Mucosa of stomach (tissue), 1 donor: ENCODE measurements at regions not wholly inside any gene's neighbourhood (a gene's known extent, or its start where the extent isn't known, plus 50 kb on each side); places are given as distances from the start of the nearest gene placed in this dataset.

ENCODE experiments used
- H3K27me3 ChIP-seq: one replicate; pipeline ENCODE4 v1.7.0; 2013; ENCODE audit warnings: mild to moderate bottlenecking, low read length; ENCODE audit not compliant: control insufficient read depth, insufficient read depth
- H3K36me3 ChIP-seq: one replicate; pipeline ENCODE4 v1.7.0; 2013; ENCODE audit warnings: low read length; ENCODE audit not compliant: control insufficient read depth, insufficient read depth
- H3K4me1 ChIP-seq: one replicate; pipeline ENCODE4 v1.7.0; 2013; ENCODE audit warnings: mild to moderate bottlenecking, low read length; ENCODE audit not compliant: control insufficient read depth, insufficient read depth
- H3K4me3 ChIP-seq: one replicate; pipeline ENCODE4 v1.7.0; 2013; ENCODE audit warnings: low read length
- H3K9ac ChIP-seq: one replicate; pipeline ENCODE4 v1.7.0; 2013; ENCODE audit warnings: mild to moderate bottlenecking, low read length, moderate library complexity
- H3K9me3 ChIP-seq: one replicate; pipeline ENCODE4 v1.7.0; 2013; ENCODE audit warnings: mild to moderate bottlenecking, low read length, moderate library complexity; ENCODE audit not compliant: control insufficient read depth
- donor health status: Pancreatic carcinoma.

- Histone ChIP-seq H3K27me3 (no peaks in the 10 kb centered on the region), H3K36me3 (no peaks in the 10 kb centered on the region), H3K9ac (no peak overlapping the region), H3K4me1 (no peaks in the 10 kb centered on the region), H3K9me3 (no peaks in the 10 kb centered on the region), H3K4me3 (no peak overlapping the region)
These were observed 913.9 kb upstream of the SEL1L start for GRCh38 chr14:82447586-82447985.

GRCh38 chr14:82449926-82450468 lies 916.3 kb upstream of the SEL1L start:
- H3K36me3 ChIP-seq: no peaks in the 10 kb centered on the region
- no peak overlapping the region for H3K9ac ChIP-seq
- H3K9me3 ChIP-seq: no peaks in the 10 kb centered on the region
- H3K4me1 ChIP-seq: no peaks in the 10 kb centered on the region
- no peaks in the 10 kb centered on the region for H3K27me3 ChIP-seq
- no peak overlapping the region for H3K4me3 ChIP-seq

GRCh38 chr14:82451675-82452074 lies 918.0 kb upstream of the SEL1L start:
- Histone ChIP-seq H3K36me3 (no peaks in the 10 kb centered on the region), H3K4me1 (no peaks in the 10 kb centered on the region), H3K27me3 (no peaks in the 10 kb centered on the region), H3K9me3 (no peaks in the 10 kb centered on the region), H3K9ac (no peak overlapping the region), H3K4me3 (no peak overlapping the region)

GRCh38 chr14:82482345-82482744 lies 948.7 kb upstream of the SEL1L start:
- H3K4me3 ChIP-seq: no peak overlapping the region
- H3K27me3 ChIP-seq: no peaks in the 10 kb centered on the region
- no peak overlapping the region for H3K9ac ChIP-seq
- no peaks in the 10 kb centered on the region for H3K9me3 ChIP-seq
- H3K4me1 ChIP-seq: no peaks in the 10 kb centered on the region
- no peaks in the 10 kb centered on the region for H3K36me3 ChIP-seq

- Histone ChIP-seq H3K4me3 (no peak overlapping the region), H3K9me3 (no peaks in the 10 kb centered on the region), H3K9ac (no peak overlapping the region), H3K27me3 (no peaks in the 10 kb centered on the region), H3K36me3 (no peaks in the 10 kb centered on the region), H3K4me1 (no peaks in the 10 kb centered on the region)
These were observed 954.8 kb upstream of the SEL1L start for GRCh38 chr14:82488473-82488872.

GRCh38 chr14:82490397-82490796 lies 956.7 kb upstream of the SEL1L start:
- Histone ChIP-seq H3K36me3 (no peaks in the 10 kb centered on the region), H3K9ac (no peak overlapping the region), H3K4me3 (no peak overlapping the region), H3K9me3 (no peaks in the 10 kb centered on the region), H3K4me1 (no peaks in the 10 kb centered on the region), H3K27me3 (no peaks in the 10 kb centered on the region)

GRCh38 chr14:82492157-82492556 lies 958.5 kb upstream of the SEL1L start:
- Histone ChIP-seq H3K4me3 (no peak overlapping the region), H3K27me3 (no peaks in the 10 kb centered on the region), H3K4me1 (no peaks in the 10 kb centered on the region), H3K36me3 (no peaks in the 10 kb centered on the region), H3K9ac (no peak overlapping the region), H3K9me3 (no peaks in the 10 kb centered on the region)

GRCh38 chr14:82500222-82500621 lies 966.6 kb upstream of the SEL1L start:
- Histone ChIP-seq H3K4me1 (no peaks in the 10 kb centered on the region), H3K27me3 (no peaks in the 10 kb centered on the region), H3K36me3 (no peaks in the 10 kb centered on the region), H3K4me3 (no peak overlapping the region), H3K9me3 (no peaks in the 10 kb centered on the region), H3K9ac (no peak overlapping the region)

GRCh38 chr14:82501554-82501953 lies 967.9 kb upstream of the SEL1L start:
- Histone ChIP-seq H3K9me3 (no peaks in the 10 kb centered on the region), H3K36me3 (no peaks in the 10 kb centered on the region), H3K4me3 (no peak overlapping the region), H3K27me3 (no peaks in the 10 kb centered on the region), H3K9ac (no peak overlapping the region), H3K4me1 (no peaks in the 10 kb centered on the region)

GRCh38 chr14:82502043-82502442 lies 968.4 kb upstream of the SEL1L start:
- H3K36me3 ChIP-seq: no peaks in the 10 kb centered on the region
- no peak overlapping the region for H3K9ac ChIP-seq
- H3K4me3 ChIP-seq: no peak overlapping the region
- H3K4me1 ChIP-seq: no peaks in the 10 kb centered on the region
- H3K9me3 ChIP-seq: no peaks in the 10 kb centered on the region
- no peaks in the 10 kb centered on the region for H3K27me3 ChIP-seq

- Histone ChIP-seq H3K4me1 (no peaks in the 10 kb centered on the region), H3K36me3 (no peaks in the 10 kb centered on the region), H3K9me3 (no peaks in the 10 kb centered on the region), H3K27me3 (no peaks in the 10 kb centered on the region), H3K9ac (no peak overlapping the region), H3K4me3 (no peak overlapping the region)
These were observed 971.2 kb upstream of the SEL1L start for GRCh38 chr14:82504894-82505293.

GRCh38 chr14:82510007-82510406 lies 976.4 kb upstream of the SEL1L start:
- H3K27me3 ChIP-seq: no peaks in the 10 kb centered on the region
- no peaks in the 10 kb centered on the region for H3K36me3 ChIP-seq
- no peak overlapping the region for H3K4me3 ChIP-seq
- no peaks in the 10 kb centered on the region for H3K4me1 ChIP-seq
- H3K9ac ChIP-seq: no peak overlapping the region
- no peaks in the 10 kb centered on the region for H3K9me3 ChIP-seq

- Histone ChIP-seq H3K27me3 (no peaks in the 10 kb centered on the region), H3K9ac (no peak overlapping the region), H3K4me3 (no peak overlapping the region), H3K9me3 (no peaks in the 10 kb centered on the region), H3K4me1 (no peaks in the 10 kb centered on the region), H3K36me3 (no peaks in the 10 kb centered on the region)
These were observed 977.7 kb upstream of the SEL1L start for GRCh38 chr14:82511399-82511798.
